C4-2B (cell line): ENCODE measurements at regions not wholly inside any gene's neighbourhood (a gene's known extent, or its start where the extent isn't known, plus 50 kb on each side); places are given as distances from the start of the nearest gene placed in this dataset.

ENCODE experiments used
- CTCF ChIP-seq: fragments of 450-650 bp; conservative IDR thresholded peaks from 2 replicates; pipeline ENCODE4 v1.5.1; 2017; ENCODE audit warnings: mild to moderate bottlenecking
- ZFX ChIP-seq: fragments of 450-650 bp; IDR thresholded peaks from 2 replicates; pipeline ENCODE4 v1.6.1; 2017

GRCh38 chr2:59540864-59541263 lies 1012.6 kb downstream of the BCL11A start:
- TF ChIP-seq CTCF: no peak
- no peak for TF ChIP-seq ZFX
